Ascending aorta (tissue), 2 donors: ENCODE measurements at regions not wholly inside any gene's neighbourhood (a gene's known extent, or its start where the extent isn't known, plus 50 kb on each side); places are given as distances from the start of the nearest gene placed in this dataset.

Source experiments
- DNase-seq, 2 donors: peaks; one replicate each; pipeline ENCODE4 v3.0.0-alpha.2; 2019; ENCODE audit warnings: low spot score in 2 of 2
- H3K27ac ChIP-seq, 2 donors: fragments of 200-600 bp; sonication (generic); one replicate each; pipeline ENCODE4 v1.5.1; 2016 to 2017; ENCODE audit warnings: mild to moderate bottlenecking in 1 of 2
- H3K27me3 ChIP-seq: fragments of 200-600 bp; sonication (generic); one replicate; pipeline ENCODE4 v1.5.1; 2017
- H3K36me3 ChIP-seq, 2 donors: fragments of 200-600 bp; sonication (generic); one replicate each; pipeline ENCODE4 v1.5.1; 2016
- H3K4me1 ChIP-seq, 2 donors: fragments of 200-600 bp; sonication (generic); one replicate each; pipeline ENCODE4 v1.5.1; 2016 to 2017; ENCODE audit warnings: mild to moderate bottlenecking in 1 of 2
- H3K4me3 ChIP-seq, 2 donors: fragments of 200-600 bp; sonication (generic); one replicate each; pipeline ENCODE4 v1.5.1; 2016 to 2017; ENCODE audit warnings: mild to moderate bottlenecking in 1 of 2
- H3K9me3 ChIP-seq, 2 donors: fragments of 200-600 bp; sonication (generic); one replicate each; pipeline ENCODE4 v1.5.1; 2016
- intact Hi-C: fragments of 100-400 bp; cut with DNase I; formaldehyde crosslinking; loops from one replicate; pipeline ENCODE4 v1.15.1; 2023
- TF ChIP-seq, protein P1 (sequence below), 3 experiments: fragments of 200-600 bp in 2 of 3; fragments of 450-650 bp in 1 of 3; sonication (generic) in 2 of 3; IDR thresholded peaks; one replicate each; pipeline ENCODE4 v1.5.1; 2016 to 2019; ENCODE audit warnings: antibody characterized with exemption in 3 of 3, mild to moderate bottlenecking in 1 of 3, moderate library complexity in 1 of 3

GRCh38 chr4:20403290-20403689, 151.6 kb downstream of the SLIT2 start:
- TF ChIP-seq, protein P1, sequence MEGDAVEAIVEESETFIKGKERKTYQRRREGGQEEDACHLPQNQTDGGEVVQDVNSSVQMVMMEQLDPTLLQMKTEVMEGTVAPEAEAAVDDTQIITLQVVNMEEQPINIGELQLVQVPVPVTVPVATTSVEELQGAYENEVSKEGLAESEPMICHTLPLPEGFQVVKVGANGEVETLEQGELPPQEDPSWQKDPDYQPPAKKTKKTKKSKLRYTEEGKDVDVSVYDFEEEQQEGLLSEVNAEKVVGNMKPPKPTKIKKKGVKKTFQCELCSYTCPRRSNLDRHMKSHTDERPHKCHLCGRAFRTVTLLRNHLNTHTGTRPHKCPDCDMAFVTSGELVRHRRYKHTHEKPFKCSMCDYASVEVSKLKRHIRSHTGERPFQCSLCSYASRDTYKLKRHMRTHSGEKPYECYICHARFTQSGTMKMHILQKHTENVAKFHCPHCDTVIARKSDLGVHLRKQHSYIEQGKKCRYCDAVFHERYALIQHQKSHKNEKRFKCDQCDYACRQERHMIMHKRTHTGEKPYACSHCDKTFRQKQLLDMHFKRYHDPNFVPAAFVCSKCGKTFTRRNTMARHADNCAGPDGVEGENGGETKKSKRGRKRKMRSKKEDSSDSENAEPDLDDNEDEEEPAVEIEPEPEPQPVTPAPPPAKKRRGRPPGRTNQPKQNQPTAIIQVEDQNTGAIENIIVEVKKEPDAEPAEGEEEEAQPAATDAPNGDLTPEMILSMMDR (IDR thresholded peaks at IDR 0.05), result no peak
- intact Hi-C loops, result no loop called here
- H3K36me3 ChIP-seq, result no peaks in the 10 kb centered on the region

DNA sequence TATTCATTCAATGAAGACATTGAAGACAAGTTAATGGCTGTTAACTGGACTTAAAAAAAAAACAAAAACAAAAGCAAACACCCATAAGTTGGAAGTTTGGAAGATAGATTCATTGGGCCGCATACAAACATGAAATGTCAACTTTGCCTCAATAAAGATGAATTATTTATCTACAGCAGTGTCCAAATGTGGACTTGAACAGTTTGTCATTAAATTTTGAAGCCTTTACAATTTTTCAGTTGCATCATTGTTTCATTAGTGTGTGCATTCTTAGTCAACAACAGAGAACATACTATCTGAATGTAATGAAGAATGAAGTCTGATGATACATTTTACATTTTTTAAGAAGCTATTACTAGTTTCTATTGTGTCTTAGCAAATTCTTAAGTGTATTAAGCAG, 152.1 kb downstream of the SLIT2 start:
- Histone ChIP-seq H3K4me1 (peaks cover 0 to 5% of the 10 kb centered on the region in 2 donors), H3K27ac (no peak overlapping the region), H3K9me3 (no peaks in the 10 kb centered on the region), H3K36me3 (no peaks in the 10 kb centered on the region), H3K4me3 (no peak overlapping the region), H3K27me3 (no peaks in the 10 kb centered on the region)
- TF ChIP-seq, protein P1 (IDR thresholded peaks at IDR 0.05), result no peak
- intact Hi-C loops, result no loop called here
- no peak for DNase-seq

More at GRCh38 chr4:20403290-20403689, 151.6 kb downstream of the SLIT2 start:
- H3K27me3 ChIP-seq, result no peaks in the 10 kb centered on the region
- H3K27ac ChIP-seq, result no peak overlapping the region
- H3K4me1 ChIP-seq, result peaks cover 0 to 3% of the 10 kb centered on the region in 2 donors
- H3K9me3 ChIP-seq, result no peaks in the 10 kb centered on the region
- no peak for DNase-seq
- H3K4me3 ChIP-seq, result no peak overlapping the region

DNA sequence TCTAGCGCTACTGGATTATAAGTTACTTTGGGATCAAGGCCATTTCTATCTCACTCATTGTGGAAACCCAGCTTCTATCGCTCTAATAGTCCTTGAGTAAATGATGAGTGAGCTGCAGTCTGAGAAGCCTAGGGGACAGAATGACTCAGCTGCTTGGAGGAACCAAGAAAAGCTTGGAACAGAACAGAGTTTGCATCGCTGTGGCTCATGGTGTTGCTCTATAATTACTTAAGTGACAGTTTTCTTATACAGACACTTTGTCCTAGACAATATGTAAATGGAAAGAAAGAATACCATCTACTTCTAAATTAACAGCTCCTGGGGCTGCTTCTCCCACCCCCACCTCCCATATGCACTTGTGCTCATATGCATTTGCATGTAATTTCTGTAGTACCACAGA, 156.9 kb downstream of the SLIT2 start:
- Histone ChIP-seq H3K27ac (peak overlapping the region; percentile 14 to 41), H3K9me3 (no peaks in the 10 kb centered on the region), H3K36me3 (no peaks in the 10 kb centered on the region), H3K27me3 (no peaks in the 10 kb centered on the region), H3K4me3 (no peak overlapping the region), H3K4me1 (peaks cover 0 to 5% of the 10 kb centered on the region in 2 donors)
- DNase-seq, result no peak
- TF ChIP-seq, protein P1 (IDR thresholded peaks at IDR 0.05), result no peak
- intact Hi-C loops, result loop anchor here (5.0 kb wide), 1 partner anchor 156 kb away; the partner anchor contains the start of gene SLIT2

GRCh38 chr4:20412072-20412471, 160.4 kb downstream of the SLIT2 start:
- no peak for DNase-seq
- Histone ChIP-seq H3K4me3 (no peak overlapping the region), H3K27ac (no peak overlapping the region), H3K27me3 (no peaks in the 10 kb centered on the region), H3K4me1 (peaks cover 0 to 5% of the 10 kb centered on the region in 2 donors), H3K9me3 (no peaks in the 10 kb centered on the region), H3K36me3 (no peaks in the 10 kb centered on the region)
- TF ChIP-seq, protein P1 (IDR thresholded peaks at IDR 0.05), result no peak
- intact Hi-C loops, result no loop called here

GRCh38 chr4:20416800-20417199, 165.1 kb downstream of the SLIT2 start:
- Histone ChIP-seq H3K36me3 (no peaks in the 10 kb centered on the region), H3K4me1 (no peaks in the 10 kb centered on the region), H3K27me3 (no peaks in the 10 kb centered on the region), H3K4me3 (no peak overlapping the region), H3K9me3 (no peaks in the 10 kb centered on the region), H3K27ac (no peak overlapping the region)
- intact Hi-C loops, result no loop called here
- no peak for DNase-seq
- TF ChIP-seq, protein P1 (IDR thresholded peaks at IDR 0.05), result no peak

DNA sequence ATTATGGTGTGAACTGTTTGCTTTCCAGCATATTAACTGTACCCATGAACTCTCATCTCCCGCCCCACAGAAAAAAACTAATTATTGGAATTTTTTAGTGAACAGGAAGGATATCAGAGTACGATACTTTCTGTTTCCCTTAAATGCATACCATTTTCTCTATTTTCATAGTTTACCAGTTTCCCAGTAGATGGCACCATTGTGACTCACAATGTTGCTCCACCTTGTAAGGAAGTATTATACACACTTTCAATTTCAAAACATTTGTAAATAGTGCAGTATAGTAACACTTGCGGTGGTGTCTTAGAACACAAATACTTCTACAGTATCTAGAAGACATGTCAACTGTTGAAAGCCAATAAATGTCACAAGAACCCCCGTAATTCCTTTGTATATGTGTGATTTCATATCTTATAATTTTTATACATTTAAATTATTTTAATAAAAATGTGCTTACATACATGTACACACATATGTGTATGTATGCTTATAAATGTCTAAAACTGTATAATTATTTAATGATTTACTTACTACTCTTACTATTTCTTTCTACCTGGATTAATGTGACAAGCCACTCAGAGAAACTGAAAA, 167.3 kb downstream of the SLIT2 start:
- H3K27ac ChIP-seq, result no peak overlapping the region
- H3K4me1 ChIP-seq, result no peaks in the 10 kb centered on the region
- intact Hi-C loops, result no loop called here
- H3K4me3 ChIP-seq, result peak overlapping the region; percentile 55 to 56
- H3K36me3 ChIP-seq, result no peaks in the 10 kb centered on the region
- TF ChIP-seq, protein P1 (IDR thresholded peaks at IDR 0.05), result peak in 2 of 3 experiments; percentile 35 to 49
- DNase-seq, result no peak
- no peaks in the 10 kb centered on the region for H3K27me3 ChIP-seq
- no peaks in the 10 kb centered on the region for H3K9me3 ChIP-seq
